Ovary (tissue), 7 donors: ENCODE measurements at regions not wholly inside any gene's neighbourhood (a gene's known extent, or its start where the extent isn't known, plus 50 kb on each side); places are given as distances from the start of the nearest gene placed in this dataset.

Experiments
- DNase-seq, 5 donors: peaks; one replicate each; pipeline ENCODE4 v3.0.0-alpha.2; 2019 to 2020
- H3K27ac ChIP-seq, 2 donors: fragments of 200-600 bp; one replicate each; pipeline versions ENCODE4 v1.5.1 to v1.8.0; 2019 to 2022
- H3K27me3 ChIP-seq: fragments of 200-600 bp; one replicate; pipeline ENCODE4 v1.8.0; 2022
- H3K36me3 ChIP-seq: fragments of 200-600 bp; sonication (generic); one replicate; pipeline ENCODE4 v1.5.1; 2019
- H3K4me1 ChIP-seq: one replicate; pipeline ENCODE4 v1.8.1; 2013; ENCODE audit warnings: mild to moderate bottlenecking, moderate library complexity; ENCODE audit not compliant: insufficient read depth
- H3K4me3 ChIP-seq: fragments of 200-600 bp; sonication (generic); one replicate; pipeline ENCODE4 v1.5.1; 2017
- H3K9me3 ChIP-seq, 2 donors: fragments of 200-600 bp in 1 of 2; sonication (generic) in 1 of 2; one replicate each; pipeline versions ENCODE4 v1.5.1 to v1.8.1; 2013 to 2019; ENCODE audit warnings: mild to moderate bottlenecking in 1 of 2, moderate library complexity in 1 of 2
- CTCF ChIP-seq, 3 donors: fragments of 450-650 bp in 2 of 3; fragments of 200-600 bp in 1 of 3; IDR thresholded peaks; one replicate each; pipeline versions ENCODE4 v1.5.1 to v1.8.0; 2016 to 2022; ENCODE audit warnings: antibody characterized with exemption in 3 of 3, mild to moderate bottlenecking in 1 of 3
- EP300 ChIP-seq: sonication (generic); formaldehyde crosslinking; IDR thresholded peaks from one replicate; pipeline ENCODE4 v1.6.1; 2017; ENCODE audit warnings: antibody characterized with exemption
- POLR2A ChIP-seq: fragments of 450-650 bp; IDR thresholded peaks from one replicate; pipeline ENCODE4 v1.6.1; 2017; ENCODE audit warnings: antibody characterized with exemption, mild to moderate bottlenecking, moderate library complexity
- WGBS, 3 donors: extraction: QIAGEN DNeasy Blood & Tissue Kit in 1 of 3; methylation state at CpG; one replicate each; pipeline versions ENCODE4 v1.1.5 to v1.1.7; 2013 to 2017; 5-methylcytosine and 5-hydroxymethylcytosine counted together
- intact Hi-C, 4 donors: fragments of 100-400 bp; cut with DNase I; formaldehyde crosslinking; loops; one replicate each; pipeline versions ENCODE4 v1.11.0 to v1.15.1; 2022 to 2023
- donor health status: DM: no; HTN: no; CAD: no; lungs with moderate emphysema.
- donor health status: DM: no; HTN: no; CAD: no.
- donor health status: Bipolar disorder and iron deficiency.
- donor health status: DM: no; HTN: no; CAD: no.
- donor health status: DM: yes; HTN: yes; CAD: no.

GRCh38 chr2:6071519-6071918 lies 379.3 kb downstream of the SOX11 start:
- Histone ChIP-seq H3K36me3 (no peaks in the 10 kb centered on the region), H3K27ac (no peak overlapping the region), H3K27me3 (no peaks in the 10 kb centered on the region), H3K4me3 (no peak overlapping the region), H3K9me3 (no peaks in the 10 kb centered on the region), H3K4me1 (peaks cover 5% of the 10 kb centered on the region)
- WGBS, 3 donors = 84 to 88% (median 87%) methylated on average over 4 of the region's 4 CpGs
- intact Hi-C loops = no loop called here
- no peak for TF ChIP-seq POLR2A
- TF ChIP-seq EP300 = no peak
- TF ChIP-seq CTCF (IDR thresholded peaks at IDR 0.05) = no peak
- DNase-seq = no peak

- WGBS, 3 donors = 30 to 43% (median 32%) methylated on average over 5 of the region's 5 CpGs
- Histone ChIP-seq H3K27ac (no peak overlapping the region), H3K4me1 (peaks cover 5% of the 10 kb centered on the region), H3K27me3 (no peaks in the 10 kb centered on the region), H3K9me3 (no peaks in the 10 kb centered on the region), H3K36me3 (no peaks in the 10 kb centered on the region), H3K4me3 (no peak overlapping the region)
- no peak for TF ChIP-seq CTCF (IDR thresholded peaks at IDR 0.05)
- no peak for TF ChIP-seq EP300
- no peak for TF ChIP-seq POLR2A
- DNase-seq = no peak
- intact Hi-C loops = no loop called here
Observed at GRCh38 chr2:6072276-6072675, 380.1 kb downstream of the SOX11 start.

- intact Hi-C loops = no loop called here
- WGBS, 3 donors = 68 to 71% (median 69%) methylated on average over 3 of the region's 3 CpGs
- no peak for DNase-seq
- Histone ChIP-seq H3K4me1 (peaks cover 6% of the 10 kb centered on the region), H3K27ac (no peak overlapping the region), H3K9me3 (no peaks in the 10 kb centered on the region), H3K27me3 (no peaks in the 10 kb centered on the region), H3K36me3 (no peaks in the 10 kb centered on the region), H3K4me3 (no peak overlapping the region)
- no peak for TF ChIP-seq POLR2A
- no peak for TF ChIP-seq CTCF (IDR thresholded peaks at IDR 0.05)
- no peak for TF ChIP-seq EP300
Observed at GRCh38 chr2:6072768-6073167, 380.6 kb downstream of the SOX11 start.

- Histone ChIP-seq H3K4me3 (no peak overlapping the region), H3K27me3 (no peaks in the 10 kb centered on the region), H3K4me1 (peaks cover 6% of the 10 kb centered on the region), H3K27ac (peak overlapping the region in 1 of 2 donors; percentile 54), H3K36me3 (no peaks in the 10 kb centered on the region), H3K9me3 (no peaks in the 10 kb centered on the region)
- DNase-seq = peak; percentile 22 to 62 (median 36)
- TF ChIP-seq EP300 (no peak), POLR2A (no peak), CTCF (IDR thresholded peaks at IDR 0.05) (no peak)
- intact Hi-C loops = no loop called here
- WGBS, 3 donors = 22 to 37% (median 24%) methylated on average over 11 of the region's 11 CpGs
Observed at GRCh38 chr2:6073191-6074088, 381.3 kb downstream of the SOX11 start.
